ENCODE measurements at regions not wholly inside any gene's neighbourhood (a gene's known extent, or its start where the extent isn't known, plus 50 kb on each side); places are given as distances from the start of the nearest gene placed in this dataset.

DNA sequence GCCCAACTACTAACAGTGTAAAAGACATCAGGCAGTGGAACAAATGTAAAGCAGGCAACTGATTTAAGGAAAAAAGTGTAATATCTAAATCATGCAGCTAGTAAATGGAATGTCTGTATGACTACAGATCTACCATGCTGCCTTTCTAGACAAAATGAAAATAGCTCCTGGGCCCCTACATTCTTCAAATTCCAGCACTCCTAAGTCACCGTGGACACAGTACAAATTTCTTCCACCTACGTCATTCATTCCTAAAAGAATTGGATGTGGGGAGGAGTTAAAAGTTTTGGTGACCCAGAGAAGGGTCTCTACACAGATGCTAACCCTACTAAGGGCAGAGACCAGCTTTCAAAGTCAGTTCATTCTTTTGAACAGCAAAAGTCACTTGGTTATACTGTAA is 137.2 kb upstream of the ARHGEF9 start:
- peaks cover 26% of the 10 kb centered on the region for H3K36me3 Mint-ChIP-seq (ENCODE audit: low read depth)
- Histone ChIP-seq H3K27me3 (ENCODE audit: insufficient read depth) (no peaks in the 10 kb centered on the region), H4K20me1 (replicated peaks; ENCODE audit: insufficient read depth) (no peaks in the 10 kb centered on the region), H3K4me3 (no peak overlapping the region), H2AFZ (no peak overlapping the region), H3F3A (replicated peaks; ENCODE audit: low read depth) (no peaks in the 10 kb centered on the region), H3K79me2 (replicated peaks; ENCODE audit: insufficient read depth) (no peaks in the 10 kb centered on the region), H3K36me3 (ENCODE audit: insufficient read depth) (no peaks in the 10 kb centered on the region), H3K9me2 (ENCODE audit: insufficient read depth) (no peaks in the 10 kb centered on the region), H3K27ac (ENCODE audit: low read depth) (no peak overlapping the region), H3K4me2 (no peak overlapping the region), H3K4me1 (ENCODE audit: insufficient read depth) (no peaks in the 10 kb centered on the region)
- no peak for ATAC-seq
- H3K27me3 Mint-ChIP-seq (ENCODE audit: insufficient read depth, low read depth, poor library complexity), result no peaks in the 10 kb centered on the region
- peaks cover 32% of the 10 kb centered on the region for H3K9me3 Mint-ChIP-seq
- no peak overlapping the region for H3K27ac Mint-ChIP-seq
- no peak overlapping the region for H3K4me3 Mint-ChIP-seq
- TF ChIP-seq JUNB (IDR thresholded peaks at IDR 0.05; ENCODE audit: unreplicated experiment), result no peak
- TF ChIP-seq EZH2phosphoT487 (IDR thresholded peaks at IDR 0.05; ENCODE audit: unreplicated experiment), result no peak
- no peak for TF ChIP-seq CREB1 (CRISPR knock-in tag; IDR thresholded peaks at IDR 0.05; ENCODE audit: low read depth)
- TF ChIP-seq EZH2 (IDR thresholded peaks at IDR 0.05; ENCODE audit: low read depth, unreplicated experiment), result no peak
- no peak for TF ChIP-seq NANOG (IDR thresholded peaks at IDR 0.05; ENCODE audit: borderline replicate concordance)
- TF ChIP-seq, protein P1, sequence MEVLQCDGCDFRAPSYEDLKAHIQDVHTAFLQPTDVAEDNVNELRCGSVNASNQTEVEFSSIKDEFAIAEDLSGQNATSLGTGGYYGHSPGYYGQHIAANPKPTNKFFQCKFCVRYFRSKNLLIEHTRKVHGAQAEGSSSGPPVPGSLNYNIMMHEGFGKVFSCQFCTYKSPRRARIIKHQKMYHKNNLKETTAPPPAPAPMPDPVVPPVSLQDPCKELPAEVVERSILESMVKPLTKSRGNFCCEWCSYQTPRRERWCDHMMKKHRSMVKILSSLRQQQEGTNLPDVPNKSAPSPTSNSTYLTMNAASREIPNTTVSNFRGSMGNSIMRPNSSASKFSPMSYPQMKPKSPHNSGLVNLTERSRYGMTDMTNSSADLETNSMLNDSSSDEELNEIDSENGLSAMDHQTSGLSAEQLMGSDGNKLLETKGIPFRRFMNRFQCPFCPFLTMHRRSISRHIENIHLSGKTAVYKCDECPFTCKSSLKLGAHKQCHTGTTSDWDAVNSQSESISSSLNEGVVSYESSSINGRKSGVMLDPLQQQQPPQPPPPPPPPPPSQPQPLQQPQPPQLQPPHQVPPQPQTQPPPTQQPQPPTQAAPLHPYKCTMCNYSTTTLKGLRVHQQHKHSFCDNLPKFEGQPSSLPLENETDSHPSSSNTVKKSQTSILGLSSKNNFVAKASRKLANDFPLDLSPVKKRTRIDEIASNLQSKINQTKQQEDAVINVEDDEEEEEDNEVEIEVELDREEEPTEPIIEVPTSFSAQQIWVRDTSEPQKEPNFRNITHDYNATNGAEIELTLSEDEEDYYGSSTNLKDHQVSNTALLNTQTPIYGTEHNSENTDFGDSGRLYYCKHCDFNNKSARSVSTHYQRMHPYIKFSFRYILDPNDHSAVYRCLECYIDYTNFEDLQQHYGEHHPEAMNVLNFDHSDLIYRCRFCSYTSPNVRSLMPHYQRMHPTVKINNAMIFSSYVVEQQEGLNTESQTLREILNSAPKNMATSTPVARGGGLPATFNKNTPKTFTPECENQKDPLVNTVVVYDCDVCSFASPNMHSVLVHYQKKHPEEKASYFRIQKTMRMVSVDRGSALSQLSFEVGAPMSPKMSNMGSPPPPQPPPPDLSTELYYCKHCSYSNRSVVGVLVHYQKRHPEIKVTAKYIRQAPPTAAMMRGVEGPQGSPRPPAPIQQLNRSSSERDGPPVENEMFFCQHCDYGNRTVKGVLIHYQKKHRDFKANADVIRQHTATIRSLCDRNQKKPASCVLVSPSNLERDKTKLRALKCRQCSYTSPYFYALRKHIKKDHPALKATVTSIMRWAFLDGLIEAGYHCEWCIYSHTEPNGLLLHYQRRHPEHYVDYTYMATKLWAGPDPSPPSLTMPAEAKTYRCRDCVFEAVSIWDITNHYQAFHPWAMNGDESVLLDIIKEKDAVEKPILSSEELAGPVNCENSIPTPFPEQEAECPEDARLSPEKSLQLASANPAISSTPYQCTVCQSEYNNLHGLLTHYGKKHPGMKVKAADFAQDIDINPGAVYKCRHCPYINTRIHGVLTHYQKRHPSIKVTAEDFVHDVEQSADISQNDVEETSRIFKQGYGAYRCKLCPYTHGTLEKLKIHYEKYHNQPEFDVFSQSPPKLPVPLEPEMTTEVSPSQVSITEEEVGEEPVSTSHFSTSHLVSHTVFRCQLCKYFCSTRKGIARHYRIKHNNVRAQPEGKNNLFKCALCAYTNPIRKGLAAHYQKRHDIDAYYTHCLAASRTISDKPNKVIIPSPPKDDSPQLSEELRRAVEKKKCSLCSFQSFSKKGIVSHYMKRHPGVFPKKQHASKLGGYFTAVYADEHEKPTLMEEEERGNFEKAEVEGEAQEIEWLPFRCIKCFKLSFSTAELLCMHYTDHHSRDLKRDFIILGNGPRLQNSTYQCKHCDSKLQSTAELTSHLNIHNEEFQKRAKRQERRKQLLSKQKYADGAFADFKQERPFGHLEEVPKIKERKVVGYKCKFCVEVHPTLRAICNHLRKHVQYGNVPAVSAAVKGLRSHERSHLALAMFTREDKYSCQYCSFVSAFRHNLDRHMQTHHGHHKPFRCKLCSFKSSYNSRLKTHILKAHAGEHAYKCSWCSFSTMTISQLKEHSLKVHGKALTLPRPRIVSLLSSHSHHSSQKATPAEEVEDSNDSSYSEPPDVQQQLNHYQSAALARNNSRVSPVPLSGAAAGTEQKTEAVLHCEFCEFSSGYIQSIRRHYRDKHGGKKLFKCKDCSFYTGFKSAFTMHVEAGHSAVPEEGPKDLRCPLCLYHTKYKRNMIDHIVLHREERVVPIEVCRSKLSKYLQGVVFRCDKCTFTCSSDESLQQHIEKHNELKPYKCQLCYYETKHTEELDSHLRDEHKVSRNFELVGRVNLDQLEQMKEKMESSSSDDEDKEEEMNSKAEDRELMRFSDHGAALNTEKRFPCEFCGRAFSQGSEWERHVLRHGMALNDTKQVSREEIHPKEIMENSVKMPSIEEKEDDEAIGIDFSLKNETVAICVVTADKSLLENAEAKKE (CRISPR knock-in tag; IDR thresholded peaks at IDR 0.05), result no peak
- no peak for TF ChIP-seq ZNF331 (CRISPR knock-in tag; IDR thresholded peaks at IDR 0.05; ENCODE audit: low read depth)
- TF ChIP-seq, protein P2, sequence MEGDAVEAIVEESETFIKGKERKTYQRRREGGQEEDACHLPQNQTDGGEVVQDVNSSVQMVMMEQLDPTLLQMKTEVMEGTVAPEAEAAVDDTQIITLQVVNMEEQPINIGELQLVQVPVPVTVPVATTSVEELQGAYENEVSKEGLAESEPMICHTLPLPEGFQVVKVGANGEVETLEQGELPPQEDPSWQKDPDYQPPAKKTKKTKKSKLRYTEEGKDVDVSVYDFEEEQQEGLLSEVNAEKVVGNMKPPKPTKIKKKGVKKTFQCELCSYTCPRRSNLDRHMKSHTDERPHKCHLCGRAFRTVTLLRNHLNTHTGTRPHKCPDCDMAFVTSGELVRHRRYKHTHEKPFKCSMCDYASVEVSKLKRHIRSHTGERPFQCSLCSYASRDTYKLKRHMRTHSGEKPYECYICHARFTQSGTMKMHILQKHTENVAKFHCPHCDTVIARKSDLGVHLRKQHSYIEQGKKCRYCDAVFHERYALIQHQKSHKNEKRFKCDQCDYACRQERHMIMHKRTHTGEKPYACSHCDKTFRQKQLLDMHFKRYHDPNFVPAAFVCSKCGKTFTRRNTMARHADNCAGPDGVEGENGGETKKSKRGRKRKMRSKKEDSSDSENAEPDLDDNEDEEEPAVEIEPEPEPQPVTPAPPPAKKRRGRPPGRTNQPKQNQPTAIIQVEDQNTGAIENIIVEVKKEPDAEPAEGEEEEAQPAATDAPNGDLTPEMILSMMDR (conservative IDR thresholded peaks at IDR 0.05; ENCODE audit: low read depth in 2 of 2), result no peak
- TF ChIP-seq, protein P3, sequence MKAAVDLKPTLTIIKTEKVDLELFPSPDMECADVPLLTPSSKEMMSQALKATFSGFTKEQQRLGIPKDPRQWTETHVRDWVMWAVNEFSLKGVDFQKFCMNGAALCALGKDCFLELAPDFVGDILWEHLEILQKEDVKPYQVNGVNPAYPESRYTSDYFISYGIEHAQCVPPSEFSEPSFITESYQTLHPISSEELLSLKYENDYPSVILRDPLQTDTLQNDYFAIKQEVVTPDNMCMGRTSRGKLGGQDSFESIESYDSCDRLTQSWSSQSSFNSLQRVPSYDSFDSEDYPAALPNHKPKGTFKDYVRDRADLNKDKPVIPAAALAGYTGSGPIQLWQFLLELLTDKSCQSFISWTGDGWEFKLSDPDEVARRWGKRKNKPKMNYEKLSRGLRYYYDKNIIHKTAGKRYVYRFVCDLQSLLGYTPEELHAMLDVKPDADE (IDR thresholded peaks at IDR 0.05), result no peak
- TF ChIP-seq, protein P4, sequence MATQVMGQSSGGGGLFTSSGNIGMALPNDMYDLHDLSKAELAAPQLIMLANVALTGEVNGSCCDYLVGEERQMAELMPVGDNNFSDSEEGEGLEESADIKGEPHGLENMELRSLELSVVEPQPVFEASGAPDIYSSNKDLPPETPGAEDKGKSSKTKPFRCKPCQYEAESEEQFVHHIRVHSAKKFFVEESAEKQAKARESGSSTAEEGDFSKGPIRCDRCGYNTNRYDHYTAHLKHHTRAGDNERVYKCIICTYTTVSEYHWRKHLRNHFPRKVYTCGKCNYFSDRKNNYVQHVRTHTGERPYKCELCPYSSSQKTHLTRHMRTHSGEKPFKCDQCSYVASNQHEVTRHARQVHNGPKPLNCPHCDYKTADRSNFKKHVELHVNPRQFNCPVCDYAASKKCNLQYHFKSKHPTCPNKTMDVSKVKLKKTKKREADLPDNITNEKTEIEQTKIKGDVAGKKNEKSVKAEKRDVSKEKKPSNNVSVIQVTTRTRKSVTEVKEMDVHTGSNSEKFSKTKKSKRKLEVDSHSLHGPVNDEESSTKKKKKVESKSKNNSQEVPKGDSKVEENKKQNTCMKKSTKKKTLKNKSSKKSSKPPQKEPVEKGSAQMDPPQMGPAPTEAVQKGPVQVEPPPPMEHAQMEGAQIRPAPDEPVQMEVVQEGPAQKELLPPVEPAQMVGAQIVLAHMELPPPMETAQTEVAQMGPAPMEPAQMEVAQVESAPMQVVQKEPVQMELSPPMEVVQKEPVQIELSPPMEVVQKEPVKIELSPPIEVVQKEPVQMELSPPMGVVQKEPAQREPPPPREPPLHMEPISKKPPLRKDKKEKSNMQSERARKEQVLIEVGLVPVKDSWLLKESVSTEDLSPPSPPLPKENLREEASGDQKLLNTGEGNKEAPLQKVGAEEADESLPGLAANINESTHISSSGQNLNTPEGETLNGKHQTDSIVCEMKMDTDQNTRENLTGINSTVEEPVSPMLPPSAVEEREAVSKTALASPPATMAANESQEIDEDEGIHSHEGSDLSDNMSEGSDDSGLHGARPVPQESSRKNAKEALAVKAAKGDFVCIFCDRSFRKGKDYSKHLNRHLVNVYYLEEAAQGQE (IDR thresholded peaks at IDR 0.05; ENCODE audit: unreplicated experiment), result no peak
- no peak for TF ChIP-seq ZNF114 (CRISPR knock-in tag; IDR thresholded peaks at IDR 0.05)
- TF ChIP-seq POLR2AphosphoS5 (IDR thresholded peaks at IDR 0.05; ENCODE audit: low read depth), result no peak
- TF ChIP-seq STAT1 (IDR thresholded peaks at IDR 0.05; ENCODE audit: unreplicated experiment), result no peak
- no peaks in the 10 kb centered on the region for H3K4me1 Mint-ChIP-seq
- DNase-seq (ENCODE audit: low spot score), result no peak
